ENCODE measurements at regions not wholly inside any gene's neighbourhood (a gene's known extent, or its start where the extent isn't known, plus 50 kb on each side); places are given as distances from the start of the nearest gene placed in this dataset.

DNA sequence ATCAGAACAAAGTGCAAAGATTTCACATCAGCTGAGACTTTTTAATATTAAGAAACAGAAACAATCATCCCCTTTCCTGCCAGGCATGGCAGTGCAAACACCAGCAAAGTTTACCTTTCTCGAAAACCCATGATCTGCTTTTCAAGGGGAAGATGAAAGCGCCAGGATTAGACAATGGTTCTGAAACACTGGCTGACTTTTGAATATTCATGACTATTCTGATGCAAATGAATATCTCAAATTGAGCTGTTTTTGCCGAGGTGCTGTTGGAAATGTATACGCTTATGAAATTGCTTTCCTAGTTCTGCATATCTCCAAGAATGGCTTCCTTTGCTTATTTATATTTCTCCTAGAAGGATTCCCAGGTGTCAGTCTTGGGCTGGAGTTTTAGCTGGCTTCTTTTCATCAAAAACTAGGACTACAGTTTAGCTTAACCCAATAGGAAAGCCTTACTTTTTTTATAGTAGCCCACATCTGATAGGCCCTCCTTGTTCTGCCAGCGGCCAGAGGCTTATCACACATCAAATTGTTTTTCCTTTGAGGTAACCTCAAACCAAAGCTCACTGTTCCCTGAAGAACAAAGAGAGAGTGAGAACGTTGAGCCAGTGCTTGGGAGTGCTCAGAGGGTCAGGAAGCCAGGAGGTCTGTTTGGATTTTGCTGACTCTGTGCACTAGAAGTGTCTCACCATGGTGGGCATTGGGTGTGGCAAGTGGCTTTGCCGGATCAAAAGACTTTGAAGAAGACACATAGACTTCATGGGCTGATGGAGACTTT is 74.0 kb upstream of the PLCL2 start:
- BruUV-seq (replicated peaks): no TSS peak
- ChIA-PET POLR2A (ENCODE audit: unreplicated experiment) (no interaction called here), CTCF (no interaction called here)
- dilution Hi-C loops (cut with HindIII; ENCODE audit: low sequenced_read_pairs, unreplicated experiment) (no loop called here), in situ Hi-C loops (cut with MboI; ENCODE audit: low sequenced_read_pairs) (no loop called here), intact Hi-C loops (cut with micrococcal nuclease) (no loop called here)
- no peak for DNase-seq
- Histone ChIP-seq H3K23ac (ENCODE audit: low read depth, low read length) (no peak overlapping the region), H3K4ac (ENCODE audit: low read depth, low read length) (no peak overlapping the region), H2BK15ac (ENCODE audit: low read depth, low read length) (no peak overlapping the region), H3K4me2 (ENCODE audit: low read depth, low read length) (no peak overlapping the region), H4K8ac (ENCODE audit: low read depth in 2 of 2, low read length in 2 of 2) (no peak overlapping the region), H2AK5ac (ENCODE audit: low read depth, low read length) (no peak overlapping the region), H3K14ac (replicated peaks; ENCODE audit: low read depth, low read length) (no peak overlapping the region; the same call in 1 of the 2 replicates), H3K9me3 (ENCODE audit: control insufficient read depth, insufficient read depth, low read length) (no peaks in the 10 kb centered on the region), H2BK120ac (ENCODE audit: low read depth, low read length) (no peak overlapping the region), H4K20me1 (ENCODE audit: insufficient read depth, low read length) (no peaks in the 10 kb centered on the region), H2AFZ (replicated peaks; ENCODE audit: low read length, poor library complexity) (no peak overlapping the region), H2BK20ac (ENCODE audit: low read depth, low read length) (no peak overlapping the region), H3K4me3 (ENCODE audit: insufficient read depth, low read depth, low read length) (no peak overlapping the region), H4K91ac (ENCODE audit: insufficient read depth, low read depth, low read length) (no peak overlapping the region), H3K56ac (ENCODE audit: extremely low read depth, insufficient read depth, low read length) (no peak overlapping the region), H2AK9ac (replicated peaks; ENCODE audit: low read depth, low read length, poor library complexity) (no peak overlapping the region), H3K9me1 (ENCODE audit: insufficient read depth, low read length) (no peaks in the 10 kb centered on the region), H3K36me3 (ENCODE audit: control insufficient read depth, insufficient read depth, low read length) (no peaks in the 10 kb centered on the region), H3K18ac (ENCODE audit: low read depth, low read length) (no peak overlapping the region), H4K5ac (ENCODE audit: low read depth, low read length) (no peak overlapping the region), H3K9ac (ENCODE audit: low read depth, low read length) (no peak overlapping the region), H3K79me1 (ENCODE audit: low read depth in 1 of 2, low read length in 2 of 2) (no peaks in the 10 kb centered on the region), H3K27me3 (ENCODE audit: control insufficient read depth, insufficient read depth, low read length) (no peaks in the 10 kb centered on the region; the same call in 1 of the 2 replicates), H3K27ac (ENCODE audit: insufficient read depth, low read length) (no peak overlapping the region), H2BK5ac (ENCODE audit: low read depth, low read length, poor library complexity, severe bottlenecking) (no peak overlapping the region), H3K4me1 (ENCODE audit: control insufficient read depth, insufficient read depth, low read length) (no peaks in the 10 kb centered on the region)
- no peak for ATAC-seq (ENCODE audit: low read depth)
- WGBS, 2 experiments (ENCODE audit: extremely low coverage in 2 of 2, insufficient read length in 1 of 2): 60% methylated on average over 1 of the region's 7 CpGs; no CpG with 5 or more reads in 1 of the 2 experiments
- TF ChIP-seq RAD21 (IDR thresholded peaks at IDR 0.05; ENCODE audit: low read length) (no peak), SMC3 (IDR thresholded peaks at IDR 0.05; ENCODE audit: low read depth, low read length) (no peak), FOS (IDR thresholded peaks at IDR 0.05; ENCODE audit: low read depth, low read length) (no peak), BHLHE40 (IDR thresholded peaks at IDR 0.05; ENCODE audit: low read depth, low read length) (no peak), NFE2L2 (IDR thresholded peaks at IDR 0.05; ENCODE audit: low read depth, low read length) (no peak), MAFK (IDR thresholded peaks at IDR 0.05; ENCODE audit: low read depth, low read length) (no peak), POLR2A (IDR thresholded peaks at IDR 0.05; ENCODE audit: low read depth, low read length) (no peak), RCOR1 (IDR thresholded peaks at IDR 0.05; ENCODE audit: insufficient replicate concordance, low read length) (no peak), CEBPB (IDR thresholded peaks at IDR 0.05; ENCODE audit: low read depth, low read length) (no peak), RFX5 (IDR thresholded peaks at IDR 0.05; ENCODE audit: low read depth, low read length) (no peak), MXI1 (IDR thresholded peaks at IDR 0.05; ENCODE audit: borderline replicate concordance, low read depth, low read length) (no peak), MAZ (IDR thresholded peaks at IDR 0.05; ENCODE audit: borderline replicate concordance, low read depth, low read length) (no peak)
- TF ChIP-seq, protein P1, sequence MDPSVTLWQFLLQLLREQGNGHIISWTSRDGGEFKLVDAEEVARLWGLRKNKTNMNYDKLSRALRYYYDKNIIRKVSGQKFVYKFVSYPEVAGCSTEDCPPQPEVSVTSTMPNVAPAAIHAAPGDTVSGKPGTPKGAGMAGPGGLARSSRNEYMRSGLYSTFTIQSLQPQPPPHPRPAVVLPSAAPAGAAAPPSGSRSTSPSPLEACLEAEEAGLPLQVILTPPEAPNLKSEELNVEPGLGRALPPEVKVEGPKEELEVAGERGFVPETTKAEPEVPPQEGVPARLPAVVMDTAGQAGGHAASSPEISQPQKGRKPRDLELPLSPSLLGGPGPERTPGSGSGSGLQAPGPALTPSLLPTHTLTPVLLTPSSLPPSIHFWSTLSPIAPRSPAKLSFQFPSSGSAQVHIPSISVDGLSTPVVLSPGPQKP (IDR thresholded peaks at IDR 0.05; ENCODE audit: borderline replicate concordance, low read depth, low read length): no peak
- TF ChIP-seq, protein P2, sequence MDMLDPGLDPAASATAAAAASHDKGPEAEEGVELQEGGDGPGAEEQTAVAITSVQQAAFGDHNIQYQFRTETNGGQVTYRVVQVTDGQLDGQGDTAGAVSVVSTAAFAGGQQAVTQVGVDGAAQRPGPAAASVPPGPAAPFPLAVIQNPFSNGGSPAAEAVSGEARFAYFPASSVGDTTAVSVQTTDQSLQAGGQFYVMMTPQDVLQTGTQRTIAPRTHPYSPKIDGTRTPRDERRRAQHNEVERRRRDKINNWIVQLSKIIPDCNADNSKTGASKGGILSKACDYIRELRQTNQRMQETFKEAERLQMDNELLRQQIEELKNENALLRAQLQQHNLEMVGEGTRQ (IDR thresholded peaks at IDR 0.05; ENCODE audit: low read depth, low read length): no peak
- TF ChIP-seq, protein P3, sequence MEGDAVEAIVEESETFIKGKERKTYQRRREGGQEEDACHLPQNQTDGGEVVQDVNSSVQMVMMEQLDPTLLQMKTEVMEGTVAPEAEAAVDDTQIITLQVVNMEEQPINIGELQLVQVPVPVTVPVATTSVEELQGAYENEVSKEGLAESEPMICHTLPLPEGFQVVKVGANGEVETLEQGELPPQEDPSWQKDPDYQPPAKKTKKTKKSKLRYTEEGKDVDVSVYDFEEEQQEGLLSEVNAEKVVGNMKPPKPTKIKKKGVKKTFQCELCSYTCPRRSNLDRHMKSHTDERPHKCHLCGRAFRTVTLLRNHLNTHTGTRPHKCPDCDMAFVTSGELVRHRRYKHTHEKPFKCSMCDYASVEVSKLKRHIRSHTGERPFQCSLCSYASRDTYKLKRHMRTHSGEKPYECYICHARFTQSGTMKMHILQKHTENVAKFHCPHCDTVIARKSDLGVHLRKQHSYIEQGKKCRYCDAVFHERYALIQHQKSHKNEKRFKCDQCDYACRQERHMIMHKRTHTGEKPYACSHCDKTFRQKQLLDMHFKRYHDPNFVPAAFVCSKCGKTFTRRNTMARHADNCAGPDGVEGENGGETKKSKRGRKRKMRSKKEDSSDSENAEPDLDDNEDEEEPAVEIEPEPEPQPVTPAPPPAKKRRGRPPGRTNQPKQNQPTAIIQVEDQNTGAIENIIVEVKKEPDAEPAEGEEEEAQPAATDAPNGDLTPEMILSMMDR (conservative IDR thresholded peaks at IDR 0.05; ENCODE audit: low read depth, low read length): no peak

Data from IMR-90 (cell line).